MM.1S (cell line): ENCODE measurements at regions not wholly inside any gene's neighbourhood (a gene's known extent, or its start where the extent isn't known, plus 50 kb on each side); places are given as distances from the start of the nearest gene placed in this dataset.
"Not testable (repeated sequence)": the region's sequence is repeated elsewhere in the genome, so short reads cannot be mapped to it uniquely, and the experiment has no call there.

ENCODE experiments used
- DNase-seq: peaks from one replicate; pipeline ENCODE4 v3.0.0-alpha.2; 2015
- H2AFZ ChIP-seq: fragments of 300-600 bp; sonication (generic); 2 replicates; pipeline ENCODE4 v1.6.0; 2016; ENCODE audit warnings: antibody characterized with exemption, low read length
- H3F3A ChIP-seq: fragments of 300-600 bp; sonication (generic); 2 replicates; pipeline ENCODE4 v1.6.1; 2016; ENCODE audit warnings: mild to moderate bottlenecking, antibody characterized with exemption, low read length, moderate library complexity, mixed read lengths; ENCODE audit not compliant: insufficient read depth
- H3K27ac ChIP-seq: fragments of 300-600 bp; sonication (generic); 2 replicates; pipeline ENCODE4 v1.5.1; 2016; ENCODE audit warnings: mild to moderate bottlenecking, low read length
- H3K27me3 ChIP-seq: fragments of 300-600 bp; sonication (generic); replicated peaks from 2 replicates; pipeline ENCODE4 v1.6.0; 2016; ENCODE audit warnings: low read length; ENCODE audit not compliant: insufficient read depth
- H3K36me3 ChIP-seq: fragments of 300-600 bp; sonication (generic); replicated peaks from 2 replicates; pipeline ENCODE4 v1.6.1; 2016; ENCODE audit warnings: mild to moderate bottlenecking, low read length, mixed read lengths; ENCODE audit not compliant: insufficient read depth
- H3K4me1 ChIP-seq: fragments of 300-600 bp; sonication (generic); 2 replicates; pipeline ENCODE4 v1.6.1; 2016; ENCODE audit warnings: low read length, mixed read lengths
- H3K4me2 ChIP-seq: fragments of 300-600 bp; sonication (generic); 2 replicates; pipeline ENCODE4 v1.6.0; 2016; ENCODE audit warnings: low read depth, low read length
- H3K4me3 ChIP-seq: fragments of 300-600 bp; sonication (generic); 2 replicates; pipeline ENCODE4 v1.5.1; 2016; ENCODE audit warnings: low read length, mixed read lengths
- H3K79me2 ChIP-seq: fragments of 300-600 bp; sonication (generic); 2 replicates; pipeline ENCODE4 v1.6.1; 2016; ENCODE audit warnings: mixed run types, low read length, mixed read lengths
- H3K9ac ChIP-seq: fragments of 300-600 bp; sonication (generic); 2 replicates; pipeline ENCODE4 v1.6.1; 2016; ENCODE audit warnings: low read length, mixed read lengths
- H3K9me2 ChIP-seq: fragments of 300-600 bp; sonication (generic); replicated peaks from 2 replicates; pipeline ENCODE4 v1.6.1; 2016; ENCODE audit warnings: mild to moderate bottlenecking, low read length, mixed read lengths; ENCODE audit not compliant: insufficient read depth
- H3K9me3 ChIP-seq: fragments of 300-600 bp; sonication (generic); replicated peaks from 2 replicates; pipeline ENCODE4 v1.6.1; 2016; ENCODE audit warnings: mild to moderate bottlenecking, low read length, mixed read lengths; ENCODE audit not compliant: insufficient read depth
- H4K20me1 ChIP-seq: fragments of 300-600 bp; sonication (generic); 2 replicates; pipeline ENCODE4 v1.6.1; 2016; ENCODE audit warnings: mild to moderate bottlenecking, low read length, moderate library complexity, mixed read lengths; ENCODE audit not compliant: insufficient read depth
- CTCF ChIP-seq: fragments of 300-600 bp; sonication (generic); IDR thresholded peaks from 2 replicates; pipeline ENCODE4 v1.5.1; 2016; ENCODE audit warnings: antibody characterized with exemption, low read length, mixed read lengths
- EZH2 ChIP-seq: fragments of 300-600 bp; sonication (generic); optimal IDR thresholded peaks from 2 replicates; pipeline ENCODE3; 2017; ENCODE audit warnings: low read depth, mild to moderate bottlenecking, antibody characterized with exemption, low read length, mixed read lengths
- EZH2phosphoT487 ChIP-seq: fragments of 300-600 bp; sonication (generic); IDR thresholded peaks from 2 replicates; pipeline ENCODE4 v1.6.1; 2018; ENCODE audit warnings: antibody characterized with exemption, low read length

- Histone ChIP-seq H3F3A (no peaks in the 10 kb centered on the region), H3K4me2 (no peak overlapping the region), H3K9me2 (no peaks in the 10 kb centered on the region), H3K9ac (no peak overlapping the region), H4K20me1 (no peaks in the 10 kb centered on the region), H3K4me3 (no peak overlapping the region), H3K27me3 (no peaks in the 10 kb centered on the region), H3K9me3 (no peaks in the 10 kb centered on the region), H3K4me1 (no peaks in the 10 kb centered on the region), H3K36me3 (no peaks in the 10 kb centered on the region), H2AFZ (no peak overlapping the region), H3K79me2 (no peaks in the 10 kb centered on the region), H3K27ac (no peak overlapping the region)
- no peak for TF ChIP-seq CTCF
- no peak for TF ChIP-seq EZH2
- no peak for TF ChIP-seq EZH2phosphoT487
- no peak for DNase-seq
Observed at GRCh38 chr4:33493231-33493630, 2751.1 kb downstream of the ARAP2 start.

- Histone ChIP-seq H4K20me1 (no peaks in the 10 kb centered on the region), H3K9ac (no peak overlapping the region), H3K9me2 (no peaks in the 10 kb centered on the region), H3F3A (no peaks in the 10 kb centered on the region), H2AFZ (no peak overlapping the region), H3K79me2 (no peaks in the 10 kb centered on the region), H3K4me1 (no peaks in the 10 kb centered on the region), H3K27me3 (no peaks in the 10 kb centered on the region), H3K36me3 (no peaks in the 10 kb centered on the region), H3K27ac (no peak overlapping the region), H3K4me2 (no peak overlapping the region), H3K4me3 (no peak overlapping the region), H3K9me3 (no peaks in the 10 kb centered on the region)
- no peak for TF ChIP-seq CTCF
- DNase-seq = no peak
Observed at GRCh38 chr4:33494150-33494549, 2750.2 kb downstream of the ARAP2 start.

- H3K4me1 ChIP-seq, H3K4me3 ChIP-seq, H3K9me3 ChIP-seq, H2AFZ ChIP-seq, H3K36me3 ChIP-seq, DNase-seq, H3F3A ChIP-seq, H4K20me1 ChIP-seq, H3K9ac ChIP-seq, H3K79me2 ChIP-seq, H3K27ac ChIP-seq, H3K27me3 ChIP-seq, H3K9me2 ChIP-seq, H3K4me2 ChIP-seq: not testable (repeated sequence)
Observed at GRCh38 chr4:33501587-33501986, 2742.7 kb downstream of the ARAP2 start.

GRCh38 chr4:33512397-33512796 is 2731.9 kb downstream of the ARAP2 start:
- Histone ChIP-seq H3K9ac (no peak overlapping the region), H3K79me2 (no peaks in the 10 kb centered on the region), H3K27ac (peak overlapping the region; percentile 19; the same call in 1 of the 2 replicates), H3K4me1 (0 out of 2 replicates have a peak, but pooled peaks cover 3% of the 10 kb centered on the region), H3K4me2 (peak overlapping the region; percentile 7; the same call in 1 of the 2 replicates), H3K4me3 (no peak overlapping the region), H2AFZ (no peak overlapping the region), H3K9me2 (no peaks in the 10 kb centered on the region), H3F3A (no peaks in the 10 kb centered on the region), H3K36me3 (no peaks in the 10 kb centered on the region), H4K20me1 (no peaks in the 10 kb centered on the region), H3K27me3 (no peaks in the 10 kb centered on the region), H3K9me3 (no peaks in the 10 kb centered on the region)
- no peak for TF ChIP-seq CTCF
- TF ChIP-seq EZH2 = no peak
- no peak for TF ChIP-seq EZH2phosphoT487
- peak; percentile 69 for DNase-seq
